ENCODE measurements at regions not wholly inside any gene's neighbourhood (a gene's known extent, or its start where the extent isn't known, plus 50 kb on each side); places are given as distances from the start of the nearest gene placed in this dataset.

GRCh38 chr17:5784791-5785190 lies 200.5 kb upstream of the NLRP1 start:
- DNase-seq, result no peak

GRCh38 chr17:5785338-5785737 lies 201.0 kb upstream of the NLRP1 start:
- DNase-seq, result no peak

- no peak for DNase-seq
These were observed 201.7 kb upstream of the NLRP1 start for GRCh38 chr17:5785867-5786509.

GRCh38 chr17:5786510-5786875 lies 202.2 kb upstream of the NLRP1 start:
- no peak for DNase-seq

- no peak for DNase-seq
These were observed 204.1 kb upstream of the NLRP1 start for GRCh38 chr17:5788266-5788900.

GRCh38 chr17:5789528-5789927 lies 205.2 kb upstream of the NLRP1 start:
- DNase-seq, result no peak

GRCh38 chr17:5793157-5793556 lies 208.8 kb upstream of the NLRP1 start:
- no peak for DNase-seq

- DNase-seq, result no peak
These were observed 209.6 kb upstream of the NLRP1 start for GRCh38 chr17:5793899-5794298.

- no peak for DNase-seq
These were observed 210.1 kb upstream of the NLRP1 start for GRCh38 chr17:5794385-5794784.

- DNase-seq, result no peak
These were observed 210.7 kb upstream of the NLRP1 start for GRCh38 chr17:5794881-5795506.

GRCh38 chr17:5797447-5798050 lies 213.2 kb upstream of the NLRP1 start:
- DNase-seq, result no peak

- DNase-seq, result no peak
These were observed 213.8 kb upstream of the NLRP1 start for GRCh38 chr17:5798094-5798493.

GRCh38 chr17:5800131-5800530 lies 215.8 kb upstream of the NLRP1 start:
- DNase-seq, result no peak

- DNase-seq, result peak in 4 of 58 donors; percentile 6 to 18 (median 7)
These were observed 216.3 kb upstream of the NLRP1 start for GRCh38 chr17:5800646-5801045.

- DNase-seq, result no peak
These were observed 219.9 kb upstream of the NLRP1 start for GRCh38 chr17:5804251-5804650.

GRCh38 chr17:5809056-5809455 lies 224.7 kb upstream of the NLRP1 start:
- no peak for DNase-seq

GRCh38 chr17:5809580-5810188 lies 225.4 kb upstream of the NLRP1 start:
- DNase-seq, result no peak

GRCh38 chr17:5812590-5812989 lies 228.3 kb upstream of the NLRP1 start:
- no peak for DNase-seq

- DNase-seq, result no peak
These were observed 229.0 kb upstream of the NLRP1 start for GRCh38 chr17:5813357-5813756.

- no peak for DNase-seq
These were observed 231.1 kb upstream of the NLRP1 start for GRCh38 chr17:5815396-5815795.

GRCh38 chr17:5816491-5817070 lies 232.3 kb upstream of the NLRP1 start:
- peak in 1 of 58 donors; percentile 2 for DNase-seq
